NT2/D1 (cell line): ENCODE measurements at regions not wholly inside any gene's neighbourhood (a gene's known extent, or its start where the extent isn't known, plus 50 kb on each side); places are given as distances from the start of the nearest gene placed in this dataset.

ENCODE experiments used
- DNase-seq: peaks from one replicate; pipeline ENCODE4 v3.0.0-alpha.2; 2011; ENCODE audit warnings: low read depth, low spot score
- H3K27me3 ChIP-seq: 2 replicates; pipeline ENCODE4 v1.6.0; 2011; ENCODE audit warnings: mild to moderate bottlenecking; ENCODE audit not compliant: insufficient read length, insufficient read depth
- H3K36me3 ChIP-seq: 2 replicates; pipeline ENCODE4 v1.6.1; 2011; ENCODE audit warnings: mild to moderate bottlenecking, low read length, mixed read lengths; ENCODE audit not compliant: insufficient read depth, insufficient read length
- H3K4me1 ChIP-seq: 2 replicates; pipeline ENCODE4 v1.5.1; 2011; ENCODE audit not compliant: insufficient read depth, insufficient read length
- H3K4me3 ChIP-seq: 2 replicates; pipeline ENCODE4 v1.5.1; 2011; ENCODE audit warnings: low read depth; ENCODE audit not compliant: insufficient read length
- H3K9ac ChIP-seq: 2 replicates; pipeline ENCODE4 v1.6.0; 2011; ENCODE audit warnings: low read depth; ENCODE audit not compliant: insufficient read length
- H3K9me3 ChIP-seq: 2 replicates; pipeline ENCODE4 v1.5.1; 2011; ENCODE audit warnings: mild to moderate bottlenecking, low read length; ENCODE audit not compliant: insufficient read depth
- SUZ12 ChIP-seq: IDR thresholded peaks from 2 replicates; pipeline ENCODE4 v1.6.1; 2011; ENCODE audit not compliant: insufficient read length, insufficient read depth; ENCODE audit errors: extremely low read depth
- YY1 ChIP-seq: IDR thresholded peaks from 2 replicates; pipeline ENCODE4 v1.6.1; 2011; ENCODE audit not compliant: insufficient read length, insufficient read depth
- ZNF274 ChIP-seq: IDR thresholded peaks from 2 replicates; pipeline ENCODE4 v1.6.1; 2011; ENCODE audit warnings: mild to moderate bottlenecking, low read depth, low read length

DNA sequence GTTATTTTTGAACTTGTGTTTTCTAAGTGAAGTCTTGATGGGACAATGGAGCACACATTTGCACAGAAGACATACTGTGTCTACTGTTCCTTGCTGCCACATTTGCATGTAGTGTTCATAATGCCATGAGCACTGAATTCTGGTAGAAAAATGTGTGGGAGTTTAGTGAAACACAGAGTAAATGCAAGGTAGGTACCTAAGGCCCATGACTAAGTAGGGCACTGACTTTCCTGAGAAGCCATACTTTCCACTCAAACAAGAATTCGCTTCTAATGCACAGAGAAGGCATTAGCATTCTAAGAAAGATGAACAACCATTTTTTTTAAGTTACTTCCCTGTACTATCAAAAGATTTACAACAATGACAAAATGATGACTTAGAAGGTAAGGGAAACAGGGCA is 282.2 kb downstream of the MAN2A1 start:
- Histone ChIP-seq H3K9ac (no peak overlapping the region), H3K27me3 (no peaks in the 10 kb centered on the region), H3K9me3 (no peaks in the 10 kb centered on the region), H3K36me3 (no peaks in the 10 kb centered on the region), H3K4me3 (no peak overlapping the region), H3K4me1 (no peaks in the 10 kb centered on the region)
- no peak for TF ChIP-seq YY1
- TF ChIP-seq ZNF274 = no peak
- no peak for TF ChIP-seq SUZ12
- no peak for DNase-seq

DNA sequence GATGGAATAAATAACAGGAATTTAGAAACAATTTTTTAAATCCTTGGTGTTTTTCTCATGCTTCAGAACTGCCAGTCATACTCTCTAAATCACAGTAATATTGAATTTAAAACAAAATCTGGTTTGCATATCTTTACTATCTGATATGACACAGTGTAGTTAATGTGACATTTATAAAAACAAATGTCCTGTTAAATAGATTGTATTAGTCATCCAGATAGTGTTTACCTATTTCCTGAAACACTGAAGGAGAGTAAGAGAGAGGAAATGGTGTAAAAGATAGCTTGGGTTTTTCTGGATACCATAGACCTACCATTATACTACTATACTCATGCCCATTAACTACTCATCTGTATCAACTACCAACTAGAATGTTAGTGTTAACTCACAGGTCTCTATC is 292.3 kb downstream of the MAN2A1 start:
- Histone ChIP-seq H3K4me1 (no peaks in the 10 kb centered on the region), H3K9me3 (no peaks in the 10 kb centered on the region), H3K9ac (no peak overlapping the region), H3K27me3 (no peaks in the 10 kb centered on the region), H3K36me3 (no peaks in the 10 kb centered on the region), H3K4me3 (no peak overlapping the region)
- DNase-seq = no peak
- no peak for TF ChIP-seq SUZ12

DNA sequence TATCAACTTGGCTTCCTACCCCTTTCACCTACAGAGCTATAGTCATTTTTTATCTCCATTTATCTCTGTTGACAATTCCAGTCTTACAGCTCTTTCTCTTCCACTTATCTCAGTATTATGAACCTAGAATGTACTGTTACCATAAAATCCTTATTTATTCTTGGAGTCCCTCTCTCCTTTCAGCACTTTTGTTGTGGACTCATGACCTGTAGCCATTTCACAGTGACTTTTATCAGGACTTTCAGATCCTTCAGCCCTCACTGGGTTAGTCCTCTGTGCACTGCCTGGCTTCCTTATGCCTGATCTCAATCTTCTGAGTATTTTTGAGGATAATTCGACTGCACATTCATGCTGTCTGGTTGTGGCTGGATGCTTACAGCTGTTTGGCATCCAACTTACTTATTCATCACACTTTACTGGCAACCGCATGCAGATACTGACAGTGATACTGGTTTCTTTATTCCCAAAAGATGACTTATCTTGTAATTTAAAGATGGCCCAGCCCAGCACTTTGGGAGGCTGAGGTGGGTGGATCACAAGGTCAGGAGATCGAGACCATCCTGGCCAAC is 293.3 kb downstream of the MAN2A1 start:
- no peaks in the 10 kb centered on the region for H3K36me3 ChIP-seq
- no peaks in the 10 kb centered on the region for H3K9me3 ChIP-seq
- H3K9ac ChIP-seq = no peak overlapping the region
- no peaks in the 10 kb centered on the region for H3K27me3 ChIP-seq
- no peak overlapping the region for H3K4me3 ChIP-seq
- no peaks in the 10 kb centered on the region for H3K4me1 ChIP-seq
- TF ChIP-seq SUZ12 (no peak), ZNF274 (no peak), YY1 (no peak)
- DNase-seq = no peak

DNA sequence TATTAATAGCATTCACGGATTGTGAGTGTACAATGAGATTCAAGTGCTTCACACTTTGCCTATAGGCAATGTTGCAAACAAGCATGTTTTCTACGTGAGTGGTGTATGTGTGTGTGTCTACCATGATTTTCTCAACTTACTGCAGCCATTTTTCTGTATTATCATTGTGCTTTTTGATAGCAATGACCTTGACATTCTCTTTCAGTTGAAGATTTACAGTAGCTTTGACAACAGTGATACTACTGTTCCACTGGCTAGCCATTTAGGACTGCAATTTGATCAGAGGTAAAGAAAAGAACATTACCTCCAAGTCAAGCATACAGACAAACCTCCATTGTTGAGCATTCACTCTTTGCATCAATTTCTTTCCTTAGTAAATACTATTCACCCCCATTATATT is 297.0 kb downstream of the MAN2A1 start:
- TF ChIP-seq SUZ12 = no peak
- TF ChIP-seq ZNF274 = no peak
- no peaks in the 10 kb centered on the region for H3K36me3 ChIP-seq
- DNase-seq = no peak
- H3K9ac ChIP-seq = no peak overlapping the region
- no peaks in the 10 kb centered on the region for H3K9me3 ChIP-seq
- H3K4me1 ChIP-seq = no peaks in the 10 kb centered on the region
- H3K4me3 ChIP-seq = no peak overlapping the region
- no peaks in the 10 kb centered on the region for H3K27me3 ChIP-seq

DNA sequence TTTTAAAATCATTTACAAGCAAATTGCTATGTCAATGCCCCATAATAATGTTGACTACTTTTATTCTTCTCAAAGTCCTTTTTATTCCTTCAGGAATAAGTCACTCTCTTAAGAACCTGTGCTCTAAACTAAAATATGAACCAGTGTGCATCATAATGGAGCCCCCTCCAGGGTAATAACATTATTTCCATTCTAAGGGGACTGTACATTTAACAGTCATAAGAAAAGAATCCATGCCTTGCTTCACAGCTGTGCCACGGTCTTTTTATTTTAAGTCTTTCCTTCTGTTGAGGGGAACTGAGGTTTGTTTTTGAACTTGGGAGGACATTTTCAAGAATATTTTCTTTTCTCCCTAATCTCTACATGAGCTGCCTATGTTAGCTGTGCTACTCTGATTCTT is 297.6 kb downstream of the MAN2A1 start:
- H3K9me3 ChIP-seq = no peaks in the 10 kb centered on the region
- no peaks in the 10 kb centered on the region for H3K4me1 ChIP-seq
- no peak overlapping the region for H3K4me3 ChIP-seq
- TF ChIP-seq ZNF274 (no peak), YY1 (no peak), SUZ12 (no peak)
- H3K36me3 ChIP-seq = no peaks in the 10 kb centered on the region
- no peak overlapping the region for H3K9ac ChIP-seq
- no peaks in the 10 kb centered on the region for H3K27me3 ChIP-seq
- DNase-seq = no peak

DNA sequence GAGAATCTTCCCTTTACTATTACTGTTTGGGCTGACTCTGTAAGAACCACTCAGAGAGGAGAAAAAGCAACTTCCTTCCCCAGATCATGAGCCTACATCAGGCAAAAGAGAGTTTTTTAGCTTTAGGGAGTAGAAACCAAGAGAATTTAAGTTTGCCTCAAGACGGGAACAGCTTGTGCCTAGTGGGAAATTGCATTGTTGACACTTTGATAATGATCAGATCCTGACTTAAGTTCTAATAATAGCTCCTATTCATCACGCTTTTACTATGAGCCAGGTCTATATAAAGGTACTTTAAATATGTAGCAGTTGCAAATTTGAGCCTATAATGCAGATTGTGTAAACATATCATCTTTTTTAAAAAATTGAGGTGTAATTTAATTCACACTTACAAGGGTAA is 298.2 kb downstream of the MAN2A1 start:
- H3K9ac ChIP-seq = no peak overlapping the region
- H3K4me1 ChIP-seq = no peaks in the 10 kb centered on the region
- no peaks in the 10 kb centered on the region for H3K27me3 ChIP-seq
- no peak for DNase-seq
- H3K4me3 ChIP-seq = no peak overlapping the region
- no peaks in the 10 kb centered on the region for H3K36me3 ChIP-seq
- TF ChIP-seq YY1 (no peak), SUZ12 (no peak), ZNF274 (no peak)
- H3K9me3 ChIP-seq = no peaks in the 10 kb centered on the region

DNA sequence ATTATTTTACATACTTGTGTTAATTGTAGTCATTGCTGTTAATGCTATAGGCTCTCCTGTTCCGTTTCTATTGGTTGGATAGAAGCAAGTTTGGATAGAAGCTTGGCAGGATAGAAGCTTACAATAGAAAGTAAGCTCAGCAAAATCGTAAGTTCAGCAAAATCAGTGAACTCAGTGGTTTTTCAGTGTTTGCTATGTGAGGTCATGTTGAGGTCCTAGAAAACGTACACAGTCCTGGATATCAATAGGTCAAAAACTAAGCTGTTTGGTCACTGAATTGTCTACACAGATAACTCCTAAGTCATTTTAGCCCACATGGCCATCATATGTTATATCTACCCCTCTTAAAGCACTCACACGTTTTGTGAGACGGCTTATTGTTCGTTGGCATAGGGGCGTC is 299.4 kb downstream of the MAN2A1 start:
- H3K36me3 ChIP-seq = no peaks in the 10 kb centered on the region
- H3K27me3 ChIP-seq = no peaks in the 10 kb centered on the region
- no peak overlapping the region for H3K4me3 ChIP-seq
- H3K9me3 ChIP-seq = no peaks in the 10 kb centered on the region
- no peaks in the 10 kb centered on the region for H3K4me1 ChIP-seq
- no peak for DNase-seq
- H3K9ac ChIP-seq = no peak overlapping the region
- TF ChIP-seq YY1 = no peak
- TF ChIP-seq SUZ12 = no peak
- no peak for TF ChIP-seq ZNF274
